ENCODE measurements at regions not wholly inside any gene's neighbourhood (a gene's known extent, or its start where the extent isn't known, plus 50 kb on each side); places are given as distances from the start of the nearest gene placed in this dataset.

DNA sequence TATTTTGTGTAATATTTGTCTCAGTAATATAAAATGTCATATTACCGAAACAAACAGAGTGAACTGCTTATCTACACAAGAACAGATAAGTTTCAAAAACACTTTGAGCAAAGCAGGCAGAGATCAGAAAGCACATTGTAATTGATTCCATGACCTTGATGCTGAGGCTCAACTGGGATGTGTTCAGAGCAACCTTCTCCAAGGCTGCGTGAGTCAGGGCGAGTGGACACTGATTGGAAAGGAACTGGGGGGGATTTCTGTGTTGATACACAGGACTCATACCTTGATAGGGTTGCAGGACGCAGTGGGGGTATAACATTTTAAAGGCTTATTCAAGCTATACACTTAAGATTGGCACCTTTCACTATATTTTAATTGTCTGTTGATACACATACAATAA lies 1136.3 kb downstream of the UQCRFS1 start:
- no peaks in the 10 kb centered on the region for H3K27me3 ChIP-seq
- DNase-seq (ENCODE audit: low spot score in 2 of 2) = no peak
- no peak overlapping the region for H3K4me3 ChIP-seq
- no peak overlapping the region for H3K27ac ChIP-seq
- intact Hi-C loops (cut with DNase I; ENCODE audit: low total_unique reads) = no loop called here
- no peaks in the 10 kb centered on the region for H3K4me1 ChIP-seq
- H3K9me3 ChIP-seq = peaks cover 0 to 7% of the 10 kb centered on the region in 2 donors
- H3K36me3 ChIP-seq = no peaks in the 10 kb centered on the region
- TF ChIP-seq POLR2AphosphoS5 (IDR thresholded peaks at IDR 0.05) = no peak
- TF ChIP-seq POLR2A (IDR thresholded peaks at IDR 0.05) = no peak
- TF ChIP-seq, protein P1, sequence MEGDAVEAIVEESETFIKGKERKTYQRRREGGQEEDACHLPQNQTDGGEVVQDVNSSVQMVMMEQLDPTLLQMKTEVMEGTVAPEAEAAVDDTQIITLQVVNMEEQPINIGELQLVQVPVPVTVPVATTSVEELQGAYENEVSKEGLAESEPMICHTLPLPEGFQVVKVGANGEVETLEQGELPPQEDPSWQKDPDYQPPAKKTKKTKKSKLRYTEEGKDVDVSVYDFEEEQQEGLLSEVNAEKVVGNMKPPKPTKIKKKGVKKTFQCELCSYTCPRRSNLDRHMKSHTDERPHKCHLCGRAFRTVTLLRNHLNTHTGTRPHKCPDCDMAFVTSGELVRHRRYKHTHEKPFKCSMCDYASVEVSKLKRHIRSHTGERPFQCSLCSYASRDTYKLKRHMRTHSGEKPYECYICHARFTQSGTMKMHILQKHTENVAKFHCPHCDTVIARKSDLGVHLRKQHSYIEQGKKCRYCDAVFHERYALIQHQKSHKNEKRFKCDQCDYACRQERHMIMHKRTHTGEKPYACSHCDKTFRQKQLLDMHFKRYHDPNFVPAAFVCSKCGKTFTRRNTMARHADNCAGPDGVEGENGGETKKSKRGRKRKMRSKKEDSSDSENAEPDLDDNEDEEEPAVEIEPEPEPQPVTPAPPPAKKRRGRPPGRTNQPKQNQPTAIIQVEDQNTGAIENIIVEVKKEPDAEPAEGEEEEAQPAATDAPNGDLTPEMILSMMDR (IDR thresholded peaks at IDR 0.05) = no peak

DNA sequence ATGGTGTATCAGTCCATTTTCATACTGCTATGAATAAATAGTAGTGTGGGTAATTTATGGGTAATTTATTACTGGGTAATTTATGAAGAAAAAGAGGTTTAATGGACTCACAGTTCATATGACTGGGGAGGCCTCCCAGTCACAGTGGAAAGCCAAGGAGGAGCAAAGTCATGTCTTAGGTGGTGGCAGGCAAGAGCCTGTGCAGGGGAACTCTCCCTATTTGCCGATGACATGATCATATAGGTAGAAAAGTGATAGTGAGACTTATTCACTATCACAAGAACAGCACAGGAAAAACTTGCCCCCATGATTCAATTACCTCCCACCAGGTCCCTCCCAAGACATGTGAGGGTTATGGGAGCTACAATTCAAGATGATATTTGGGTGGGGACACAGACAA lies 1137.7 kb downstream of the UQCRFS1 start:
- Histone ChIP-seq H3K4me3 (no peak overlapping the region), H3K27ac (no peak overlapping the region), H3K9me3 (no peaks in the 10 kb centered on the region), H3K36me3 (no peaks in the 10 kb centered on the region), H3K27me3 (no peaks in the 10 kb centered on the region), H3K4me1 (no peaks in the 10 kb centered on the region)
- no peak for DNase-seq (ENCODE audit: low spot score in 2 of 2)
- intact Hi-C loops (cut with DNase I; ENCODE audit: low total_unique reads) = no loop called here
- TF ChIP-seq POLR2AphosphoS5 (IDR thresholded peaks at IDR 0.05) = no peak
- TF ChIP-seq, protein P1 (IDR thresholded peaks at IDR 0.05) = no peak
- TF ChIP-seq POLR2A (IDR thresholded peaks at IDR 0.05) = no peak

DNA sequence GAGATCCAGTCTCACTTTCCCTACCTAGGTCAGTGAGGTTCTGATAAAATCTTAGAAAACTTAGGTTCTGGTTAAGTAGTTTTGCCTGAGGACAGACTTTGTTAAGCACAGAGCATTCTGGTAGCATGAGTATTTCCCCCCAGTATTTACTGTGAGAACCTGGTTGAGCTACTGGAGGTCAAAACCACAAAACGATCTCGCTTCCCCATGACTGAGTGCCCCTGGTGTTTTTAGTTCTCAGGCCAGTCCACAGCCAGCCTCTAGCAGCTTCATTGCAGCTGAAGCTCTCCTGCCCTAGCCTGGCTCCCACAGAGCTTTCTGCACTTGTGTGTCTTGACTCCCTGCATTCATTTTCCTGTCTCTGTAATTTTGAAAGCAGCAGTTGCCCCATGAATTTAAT lies 1138.2 kb downstream of the UQCRFS1 start:
- no peak overlapping the region for H3K27ac ChIP-seq
- intact Hi-C loops (cut with DNase I; ENCODE audit: low total_unique reads) = no loop called here
- no peaks in the 10 kb centered on the region for H3K36me3 ChIP-seq
- DNase-seq (ENCODE audit: low spot score in 2 of 2) = no peak
- H3K4me3 ChIP-seq = no peak overlapping the region
- no peaks in the 10 kb centered on the region for H3K27me3 ChIP-seq
- no peaks in the 10 kb centered on the region for H3K4me1 ChIP-seq
- no peaks in the 10 kb centered on the region for H3K9me3 ChIP-seq
- TF ChIP-seq POLR2AphosphoS5 (IDR thresholded peaks at IDR 0.05) (no peak), POLR2A (IDR thresholded peaks at IDR 0.05) (no peak)
- TF ChIP-seq, protein P1 (IDR thresholded peaks at IDR 0.05) = no peak

DNA sequence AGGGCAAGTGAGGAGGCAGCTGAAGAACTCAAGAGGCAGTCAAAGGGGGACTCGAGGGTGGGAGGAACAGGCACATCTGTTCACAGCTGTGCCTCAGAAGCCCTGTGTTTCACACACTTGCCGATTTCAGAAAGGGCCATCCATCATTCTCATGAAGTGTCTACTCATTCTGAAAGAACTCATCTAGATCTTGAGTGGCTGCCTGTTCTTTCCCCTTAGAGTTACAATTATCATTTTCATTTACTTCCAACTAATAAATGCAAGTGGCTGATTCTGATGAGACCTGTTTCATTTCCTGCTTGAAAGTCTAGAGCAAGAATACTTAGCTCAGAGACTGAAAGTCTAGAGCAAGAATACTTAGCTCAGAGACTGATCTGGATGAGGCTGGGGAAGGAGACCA lies 1145.1 kb downstream of the UQCRFS1 start:
- Histone ChIP-seq H3K4me1 (no peaks in the 10 kb centered on the region), H3K27ac (no peak overlapping the region), H3K4me3 (no peak overlapping the region), H3K9me3 (no peaks in the 10 kb centered on the region), H3K36me3 (no peaks in the 10 kb centered on the region), H3K27me3 (no peaks in the 10 kb centered on the region)
- intact Hi-C loops (cut with DNase I; ENCODE audit: low total_unique reads) = no loop called here
- no peak for DNase-seq (ENCODE audit: low spot score in 2 of 2)
- TF ChIP-seq, protein P1 (IDR thresholded peaks at IDR 0.05) = no peak
- TF ChIP-seq POLR2A (IDR thresholded peaks at IDR 0.05) (no peak), POLR2AphosphoS5 (IDR thresholded peaks at IDR 0.05) (no peak)

DNA sequence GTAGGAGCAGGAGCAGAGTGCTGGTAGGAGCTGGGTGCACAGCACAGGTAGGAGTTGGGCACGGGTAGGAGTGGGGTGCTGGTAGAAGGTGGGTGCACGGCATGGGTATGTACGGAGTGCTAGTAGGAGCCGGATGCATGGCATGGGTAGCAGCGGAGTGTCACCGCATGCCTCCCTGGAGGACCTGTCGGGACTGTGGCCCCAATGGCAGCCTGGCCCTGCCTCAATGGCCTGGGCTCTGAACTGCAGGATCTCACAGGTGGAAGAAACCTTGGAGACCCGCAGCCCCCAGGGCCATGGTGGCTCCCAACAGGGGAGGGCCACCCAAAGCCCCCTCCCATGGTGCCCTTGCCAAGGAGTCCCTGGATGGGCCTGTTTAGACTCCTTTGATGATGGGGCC lies 1146.0 kb downstream of the UQCRFS1 start:
- H3K36me3 ChIP-seq = no peaks in the 10 kb centered on the region
- H3K27ac ChIP-seq = no peak overlapping the region
- no peaks in the 10 kb centered on the region for H3K27me3 ChIP-seq
- DNase-seq (ENCODE audit: low spot score in 2 of 2) = no peak
- TF ChIP-seq, protein P1 (IDR thresholded peaks at IDR 0.05) = no peak
- TF ChIP-seq POLR2AphosphoS5 (IDR thresholded peaks at IDR 0.05) (no peak), POLR2A (IDR thresholded peaks at IDR 0.05) (no peak)
- H3K4me1 ChIP-seq = no peaks in the 10 kb centered on the region
- no peak overlapping the region for H3K4me3 ChIP-seq
- peaks cover 0 to 4% of the 10 kb centered on the region in 2 donors for H3K9me3 ChIP-seq
- intact Hi-C loops (cut with DNase I; ENCODE audit: low total_unique reads) = no loop called here
